HG03039 (cell line): ENCODE measurements at regions not wholly inside any gene's neighbourhood (a gene's known extent, or its start where the extent isn't known, plus 50 kb on each side); places are given as distances from the start of the nearest gene placed in this dataset.

Experiments used
- ATAC-seq: cut with Tn5 transposase; IDR thresholded peaks from one replicate; pipeline ENCODE4 v1.9.1; 2021; ENCODE audit warnings: mild to moderate bottlenecking, moderate library complexity; ENCODE audit not compliant: unreplicated experiment

- ATAC-seq, result no peak
These were observed 442.0 kb downstream of the EIPR1 start for GRCh38 chr2:2935445-2936149.

- ATAC-seq, result no peak
These were observed 444.2 kb downstream of the EIPR1 start for GRCh38 chr2:2933426-2933825.

- no peak for ATAC-seq
These were observed 444.8 kb downstream of the EIPR1 start for GRCh38 chr2:2932692-2933305.

- ATAC-seq, result no peak
These were observed 445.4 kb downstream of the EIPR1 start for GRCh38 chr2:2932189-2932588.

- ATAC-seq, result no peak
These were observed 446.1 kb downstream of the EIPR1 start for GRCh38 chr2:2931318-2932075.

GRCh38 chr2:2930841-2931240 lies 446.8 kb downstream of the EIPR1 start:
- ATAC-seq, result no peak

GRCh38 chr2:2926858-2927175 lies 450.8 kb downstream of the EIPR1 start:
- peak; percentile 25 for ATAC-seq

GRCh38 chr2:2926009-2926857 lies 451.4 kb downstream of the EIPR1 start:
- ATAC-seq, result peak; percentile 89

- ATAC-seq, result no peak
These were observed 455.5 kb downstream of the EIPR1 start for GRCh38 chr2:2922156-2922555.

GRCh38 chr2:2921011-2921720 lies 456.5 kb downstream of the EIPR1 start:
- ATAC-seq, result no peak

- no peak for ATAC-seq
These were observed 457.8 kb downstream of the EIPR1 start for GRCh38 chr2:2919574-2920365.

GRCh38 chr2:2919026-2919425 lies 458.6 kb downstream of the EIPR1 start:
- ATAC-seq, result no peak

GRCh38 chr2:2916621-2917020 lies 461.0 kb downstream of the EIPR1 start:
- ATAC-seq, result no peak

GRCh38 chr2:2914252-2914651 lies 463.4 kb downstream of the EIPR1 start:
- ATAC-seq, result no peak

- no peak for ATAC-seq
These were observed 464.0 kb downstream of the EIPR1 start for GRCh38 chr2:2913601-2914120.

GRCh38 chr2:2912731-2913130 lies 464.9 kb downstream of the EIPR1 start:
- no peak for ATAC-seq

GRCh38 chr2:2912293-2912692 lies 465.3 kb downstream of the EIPR1 start:
- no peak for ATAC-seq

GRCh38 chr2:2910259-2910658 lies 467.4 kb downstream of the EIPR1 start:
- no peak for ATAC-seq
